ENCODE measurements at regions not wholly inside any gene's neighbourhood (a gene's known extent, or its start where the extent isn't known, plus 50 kb on each side); places are given as distances from the start of the nearest gene placed in this dataset.
A peak's percentile ranks its signal among the peaks of the same experiment; 100 is the strongest.

GRCh38 chr16:85445064-85445778, 167.9 kb upstream of the GSE1 start (continued):
- peak; percentile 30 for TF ChIP-seq STAG1 (CRISPR knock-in tag; IDR thresholded peaks at IDR 0.05)
- peak; percentile 38; the same call in 1 of the 2 replicates for TF ChIP-seq REPIN1 (CRISPR knock-in tag; IDR thresholded peaks at IDR 0.05; ENCODE audit: borderline replicate concordance, low read depth)
- no peak for TF ChIP-seq ONECUT2 (CRISPR knock-in tag; IDR thresholded peaks at IDR 0.05)
- TF ChIP-seq CTCF (CRISPR knock-in tag; IDR thresholded peaks at IDR 0.05): peak; percentile 37; the same call in 1 of the 2 replicates
- no peak for TF ChIP-seq ZFP36L2 (CRISPR knock-in tag; IDR thresholded peaks at IDR 0.05)
- TF ChIP-seq HOXA3 (CRISPR knock-in tag; IDR thresholded peaks at IDR 0.05): 0 out of 2 replicates have a peak, but pooled peaks have one; percentile 15
- TF ChIP-seq TFDP2 (CRISPR knock-in tag; IDR thresholded peaks at IDR 0.05): 0 out of 2 replicates have a peak, but pooled peaks have one; percentile 6
- no peak for TF ChIP-seq AKAP8 (CRISPR knock-in tag; IDR thresholded peaks at IDR 0.05)
- TF ChIP-seq SALL1 (CRISPR knock-in tag; IDR thresholded peaks at IDR 0.05): peak; percentile 21; the same call in 1 of the 2 replicates
- TF ChIP-seq DMTF1 (CRISPR knock-in tag; IDR thresholded peaks at IDR 0.05): no peak
- TF ChIP-seq RNF219 (CRISPR knock-in tag; IDR thresholded peaks at IDR 0.05): 0 out of 2 replicates have a peak, but pooled peaks have one; percentile 25
- TF ChIP-seq ZFP82 (CRISPR knock-in tag; IDR thresholded peaks at IDR 0.05; ENCODE audit: borderline replicate concordance): no peak
- TF ChIP-seq MAX (IDR thresholded peaks at IDR 0.05): peak; percentile 45; the same call in 1 of the 2 replicates
- 0 out of 2 replicates have a peak, but pooled peaks have one; percentile 37 for TF ChIP-seq MYC (CRISPR knock-in tag; IDR thresholded peaks at IDR 0.05; ENCODE audit: borderline replicate concordance)
- TF ChIP-seq RAD21 (CRISPR knock-in tag; IDR thresholded peaks at IDR 0.05): peak; percentile 19; the same call in 1 of the 2 replicates
- TF ChIP-seq ZNF772 (CRISPR knock-in tag; IDR thresholded peaks at IDR 0.05): 0 out of 2 replicates have a peak, but pooled peaks have one; percentile 51
- TF ChIP-seq ZNF17 (CRISPR knock-in tag; IDR thresholded peaks at IDR 0.05): 0 out of 2 replicates have a peak, but pooled peaks have one; percentile 19
- no peak for TF ChIP-seq TFDP1 (CRISPR knock-in tag; IDR thresholded peaks at IDR 0.05; ENCODE audit: borderline replicate concordance)
